Adrenal gland (tissue), 5 donors: ENCODE measurements at regions not wholly inside any gene's neighbourhood (a gene's known extent, or its start where the extent isn't known, plus 50 kb on each side); places are given as distances from the start of the nearest gene placed in this dataset.

ENCODE experiments used
- CTCF ChIP-seq, 6 experiments: fragments of 450-650 bp in 4 of 6; fragments of 200-600 bp in 2 of 6; sonication (generic) in 1 of 6; IDR thresholded peaks; 1 replicate in 5 of 6; 2 replicates in 1 of 6; pipeline versions ENCODE4 v1.5.1 to v1.8.0; 2016 to 2021; ENCODE audit warnings: antibody characterized with exemption in 6 of 6, mild to moderate bottlenecking in 2 of 6, moderate library complexity in 1 of 6
- POLR2A ChIP-seq, 2 donors: fragments of 450-650 bp; IDR thresholded peaks; one replicate each; pipeline ENCODE4 v1.6.1; 2017; ENCODE audit warnings: antibody characterized with exemption in 2 of 2, mild to moderate bottlenecking in 2 of 2, moderate library complexity in 1 of 2
- donor health status: DM: no; HTN: no; CAD: no.

- no peak for TF ChIP-seq CTCF (IDR thresholded peaks at IDR 0.05)
- no peak for TF ChIP-seq POLR2A (IDR thresholded peaks at IDR 0.05)
Measured at GRCh38 chr9:727767-728166, 113.7 kb upstream of the DMRT1 start.
